H9 (cell line): ENCODE measurements at regions not wholly inside any gene's neighbourhood (a gene's known extent, or its start where the extent isn't known, plus 50 kb on each side); places are given as distances from the start of the nearest gene placed in this dataset.

Source experiments
- DNase-seq: peaks from one replicate; pipeline ENCODE4 v3.0.0-alpha.2; 2017
- H2AFZ ChIP-seq: one replicate; pipeline ENCODE4 v1.6.1; 2013; ENCODE audit warnings: mild to moderate bottlenecking, low read length, control low read depth, moderate library complexity
- H2AK5ac ChIP-seq: 2 replicates; pipeline ENCODE4 v1.6.1; 2013; ENCODE audit warnings: low read length, control low read depth, mixed read lengths; ENCODE audit not compliant: insufficient read length
- H2BK120ac ChIP-seq: one replicate; pipeline ENCODE4 v1.6.1; 2013; ENCODE audit warnings: low read depth, mild to moderate bottlenecking, low read length, control low read depth, inconsistent platforms; ENCODE audit not compliant: poor library complexity, severe bottlenecking
- H2BK12ac ChIP-seq: 2 replicates; pipeline ENCODE4 v1.6.1; 2013; ENCODE audit warnings: low read length, control low read depth, mixed read lengths, low read depth; ENCODE audit not compliant: insufficient read length
- H2BK15ac ChIP-seq: 2 replicates; pipeline ENCODE4 v1.6.1; 2013; ENCODE audit warnings: low read depth, low read length, control low read depth
- H2BK20ac ChIP-seq: one replicate; pipeline ENCODE4 v1.6.1; 2013; ENCODE audit warnings: low read depth, mild to moderate bottlenecking, low read length, control low read depth, inconsistent platforms; ENCODE audit not compliant: poor library complexity, severe bottlenecking
- H2BK5ac ChIP-seq: 2 replicates; pipeline ENCODE4 v1.6.1; 2013; ENCODE audit warnings: low read length, control low read depth, mixed read lengths; ENCODE audit not compliant: insufficient read length
- H3K14ac ChIP-seq: 2 replicates; pipeline ENCODE4 v1.6.1; 2013; ENCODE audit warnings: low read length, control low read depth; ENCODE audit not compliant: insufficient read depth
- H3K18ac ChIP-seq: 2 replicates; pipeline ENCODE4 v1.6.1; 2013; ENCODE audit warnings: low read depth, mild to moderate bottlenecking, mixed read lengths, low read length, control low read depth; ENCODE audit not compliant: insufficient read length
- H3K23ac ChIP-seq: 2 replicates; pipeline ENCODE4 v1.6.1; 2013; ENCODE audit warnings: low read length, control low read depth, mixed read lengths, low read depth; ENCODE audit not compliant: insufficient read length
- H3K23me2 ChIP-seq: 2 replicates; pipeline ENCODE4 v1.6.1; 2013; ENCODE audit warnings: low read depth, mild to moderate bottlenecking, mixed read lengths, low read length, control low read depth; ENCODE audit not compliant: insufficient read length, poor library complexity, severe bottlenecking
- H3K27ac ChIP-seq: 2 replicates; pipeline ENCODE4 v1.5.1; 2013; ENCODE audit warnings: low read length, control low read depth, mixed read lengths, low read depth; ENCODE audit not compliant: insufficient read length
- H3K27me3 ChIP-seq: 2 replicates; pipeline ENCODE4 v1.6.1; 2013; ENCODE audit warnings: low read length, control low read depth, inconsistent platforms; ENCODE audit not compliant: insufficient read depth
- H3K4ac ChIP-seq: 2 replicates; pipeline ENCODE4 v1.6.1; 2013; ENCODE audit warnings: low read depth, mild to moderate bottlenecking, control low read depth, inconsistent platforms, low read length, moderate library complexity
- H3K4me1 ChIP-seq: 2 replicates; pipeline ENCODE4 v1.6.1; 2013; ENCODE audit warnings: low read length, control low read depth, inconsistent platforms; ENCODE audit not compliant: insufficient read depth
- H3K4me2 ChIP-seq: 2 replicates; pipeline ENCODE4 v1.6.1; 2013; ENCODE audit warnings: low read length, control low read depth, mixed read lengths; ENCODE audit not compliant: insufficient read length, insufficient read depth
- H3K56ac ChIP-seq: 2 replicates; pipeline ENCODE4 v1.6.1; 2013; ENCODE audit warnings: low read depth, mild to moderate bottlenecking, mixed read lengths, low read length, control low read depth; ENCODE audit not compliant: insufficient read length
- H3K79me1 ChIP-seq: 2 replicates; pipeline ENCODE4 v1.6.1; 2013; ENCODE audit warnings: low read depth, mild to moderate bottlenecking, moderate library complexity, low read length, control low read depth, inconsistent platforms; ENCODE audit not compliant: insufficient read depth, poor library complexity, severe bottlenecking
- H3K79me2 ChIP-seq: 2 replicates; pipeline ENCODE4 v1.6.1; 2013; ENCODE audit warnings: low read length, control low read depth, inconsistent platforms; ENCODE audit not compliant: insufficient read depth
- H3K9ac ChIP-seq: 2 replicates; pipeline ENCODE4 v1.6.1; 2013; ENCODE audit warnings: low read length, control low read depth, mixed read lengths; ENCODE audit not compliant: insufficient read length; ENCODE audit errors: extremely low read depth
- H3K9me3 ChIP-seq: one replicate; pipeline ENCODE4 v1.6.1; 2013; ENCODE audit warnings: low read depth, low read length, inconsistent platforms; ENCODE audit not compliant: control insufficient read depth
- H3T11ph ChIP-seq: one replicate; pipeline ENCODE4 v1.6.1; 2013; ENCODE audit warnings: mild to moderate bottlenecking, low read length, control low read depth, inconsistent platforms
- H4K20me1 ChIP-seq: one replicate; pipeline ENCODE4 v1.6.1; 2013; ENCODE audit not compliant: control insufficient read depth, insufficient read length, insufficient read depth
- H4K5ac ChIP-seq: 2 replicates; pipeline ENCODE4 v1.6.1; 2013; ENCODE audit warnings: low read depth, mild to moderate bottlenecking, mixed read lengths, low read length, control low read depth; ENCODE audit not compliant: insufficient read length
- H4K8ac ChIP-seq: replicated peaks from 2 replicates; pipeline ENCODE4 v1.6.1; 2013; ENCODE audit warnings: low read length, control low read depth, mixed read lengths, low read depth; ENCODE audit not compliant: insufficient read length
- H4K91ac ChIP-seq: 2 replicates; pipeline ENCODE4 v1.6.1; 2013; ENCODE audit warnings: low read depth, mild to moderate bottlenecking, moderate library complexity, mixed read lengths, low read length, control low read depth; ENCODE audit not compliant: insufficient read length
- H3K27ac Mint-ChIP-seq, 3 experiments: 2 replicates in 2 of 3; 3 replicates in 1 of 3; pipeline ENCODE4 v1.8.0; 2020 to 2021; ENCODE audit warnings: mixed read lengths in 3 of 3, mild to moderate bottlenecking in 1 of 3, moderate library complexity in 1 of 3
- H3K27me3 Mint-ChIP-seq: 2 replicates; pipeline ENCODE4 v1.8.0; 2021; ENCODE audit warnings: low read depth, mild to moderate bottlenecking, moderate library complexity, mixed read lengths
- H3K36me3 Mint-ChIP-seq, 3 experiments: 2 replicates in 2 of 3; 3 replicates in 1 of 3; pipeline ENCODE4 v1.8.0; 2020 to 2021; ENCODE audit warnings: low read depth in 3 of 3, mixed read lengths in 3 of 3; ENCODE audit not compliant: insufficient read depth in 1 of 3
- H3K4me1 Mint-ChIP-seq, 2 experiments: 2 replicates each; pipeline ENCODE4 v1.8.0; 2020; ENCODE audit warnings: mixed read lengths in 2 of 2
- H3K4me3 Mint-ChIP-seq, 2 experiments: 2 replicates in 1 of 2; 3 replicates in 1 of 2; pipeline ENCODE4 v1.8.0; 2020 to 2021; ENCODE audit warnings: mild to moderate bottlenecking in 2 of 2, mixed read lengths in 2 of 2, moderate library complexity in 1 of 2
- H3K9me3 Mint-ChIP-seq, 2 experiments: 2 replicates in 1 of 2; 3 replicates in 1 of 2; pipeline ENCODE4 v1.8.0; 2020; ENCODE audit warnings: mild to moderate bottlenecking in 2 of 2, mixed read lengths in 2 of 2, moderate library complexity in 1 of 2
- WGBS: extraction: QIAGEN DNeasy Blood & Tissue Kit; methylation state at CpG from one replicate; pipeline ENCODE4 v1.1.7; 2013; ENCODE audit warnings: missing lambda C conversion rate, low lambda C conversion rate, mixed read lengths; ENCODE audit not compliant: insufficient read length; ENCODE audit errors: extremely low coverage; 5-methylcytosine and 5-hydroxymethylcytosine counted together
- TF ChIP-seq, protein P1 (sequence below): fragments of 200-600 bp; sonication (generic); conservative IDR thresholded peaks from 3 replicates; pipeline ENCODE4 v1.8.0; 2021; ENCODE audit warnings: antibody characterized with exemption, mild to moderate bottlenecking

DNA sequence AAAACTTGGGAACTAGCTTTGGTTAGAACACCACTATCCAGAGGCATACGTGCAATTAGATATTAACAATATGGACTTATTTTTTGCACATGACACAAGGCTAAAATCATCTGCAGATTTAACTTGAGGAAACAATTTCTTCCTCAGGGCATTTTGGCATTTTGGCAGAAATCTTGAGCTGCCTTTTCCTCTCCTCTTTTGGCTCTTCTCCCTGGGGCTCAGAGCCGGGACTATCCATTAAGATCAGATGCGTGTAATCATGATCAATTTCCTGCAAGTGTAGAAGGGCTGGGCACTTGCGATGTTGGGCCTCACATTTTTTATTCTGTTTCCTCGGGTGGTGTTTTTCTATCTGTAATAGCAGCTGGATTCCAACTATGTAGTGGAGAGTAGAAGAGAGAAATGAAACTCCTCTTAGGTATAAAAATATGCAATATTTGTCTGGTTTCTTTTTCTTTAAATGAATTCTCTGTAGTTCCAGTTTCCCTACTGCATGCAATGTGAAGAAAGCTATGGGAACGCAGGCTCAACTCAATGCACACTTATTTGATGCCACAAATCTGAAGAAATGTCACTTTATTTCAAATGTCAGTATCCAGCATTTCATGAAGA is 1010.8 kb downstream of the FLRT2 start:
- no peaks in the 10 kb centered on the region for H3K27me3 ChIP-seq
- H2BK15ac ChIP-seq: no peak overlapping the region
- H2AK5ac ChIP-seq: no peak overlapping the region
- H3K9me3 Mint-ChIP-seq: no peaks in the 10 kb centered on the region
- H3K36me3 Mint-ChIP-seq: no peaks in the 10 kb centered on the region
- DNase-seq: no peak
- peaks cover 2% of the 10 kb centered on the region; the same call in 1 of the 2 replicates for H3K27me3 Mint-ChIP-seq
- no peak overlapping the region for H3K4me2 ChIP-seq
- H2AFZ ChIP-seq: no peak overlapping the region
- H2BK20ac ChIP-seq: no peak overlapping the region
- H3K79me1 ChIP-seq: no peaks in the 10 kb centered on the region
- no peaks in the 10 kb centered on the region for H3K4me1 Mint-ChIP-seq
- H2BK12ac ChIP-seq: no peak overlapping the region
- H2BK5ac ChIP-seq: no peak overlapping the region
- H4K5ac ChIP-seq: no peak overlapping the region
- H4K91ac ChIP-seq: no peak overlapping the region
- no peak overlapping the region for H3K14ac ChIP-seq
- no peak overlapping the region for H3K9ac ChIP-seq
- H4K8ac ChIP-seq: no peak overlapping the region
- no peaks in the 10 kb centered on the region for H3K9me3 ChIP-seq
- H3K23ac ChIP-seq: no peak overlapping the region
- H3T11ph ChIP-seq: no peak overlapping the region
- H3K56ac ChIP-seq: no peak overlapping the region
- WGBS: no CpG with 5 or more reads among the region's 6 CpGs
- H3K23me2 ChIP-seq: no peaks in the 10 kb centered on the region
- H3K4me1 ChIP-seq: no peaks in the 10 kb centered on the region
- no peaks in the 10 kb centered on the region for H3K79me2 ChIP-seq
- H3K4ac ChIP-seq: no peak overlapping the region
- no peak overlapping the region for H3K18ac ChIP-seq
- TF ChIP-seq, protein P1, sequence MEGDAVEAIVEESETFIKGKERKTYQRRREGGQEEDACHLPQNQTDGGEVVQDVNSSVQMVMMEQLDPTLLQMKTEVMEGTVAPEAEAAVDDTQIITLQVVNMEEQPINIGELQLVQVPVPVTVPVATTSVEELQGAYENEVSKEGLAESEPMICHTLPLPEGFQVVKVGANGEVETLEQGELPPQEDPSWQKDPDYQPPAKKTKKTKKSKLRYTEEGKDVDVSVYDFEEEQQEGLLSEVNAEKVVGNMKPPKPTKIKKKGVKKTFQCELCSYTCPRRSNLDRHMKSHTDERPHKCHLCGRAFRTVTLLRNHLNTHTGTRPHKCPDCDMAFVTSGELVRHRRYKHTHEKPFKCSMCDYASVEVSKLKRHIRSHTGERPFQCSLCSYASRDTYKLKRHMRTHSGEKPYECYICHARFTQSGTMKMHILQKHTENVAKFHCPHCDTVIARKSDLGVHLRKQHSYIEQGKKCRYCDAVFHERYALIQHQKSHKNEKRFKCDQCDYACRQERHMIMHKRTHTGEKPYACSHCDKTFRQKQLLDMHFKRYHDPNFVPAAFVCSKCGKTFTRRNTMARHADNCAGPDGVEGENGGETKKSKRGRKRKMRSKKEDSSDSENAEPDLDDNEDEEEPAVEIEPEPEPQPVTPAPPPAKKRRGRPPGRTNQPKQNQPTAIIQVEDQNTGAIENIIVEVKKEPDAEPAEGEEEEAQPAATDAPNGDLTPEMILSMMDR: no peak
- H4K20me1 ChIP-seq: no peaks in the 10 kb centered on the region
- H3K27ac Mint-ChIP-seq: no peak overlapping the region
- H3K27ac ChIP-seq: no peak overlapping the region
- H3K4me3 Mint-ChIP-seq: no peak overlapping the region
- no peak overlapping the region for H2BK120ac ChIP-seq
